ENCODE measurements at regions not wholly inside any gene's neighbourhood (a gene's known extent, or its start where the extent isn't known, plus 50 kb on each side); places are given as distances from the start of the nearest gene placed in this dataset.
"Not testable (repeated sequence)": the region's sequence is repeated elsewhere in the genome, so short reads cannot be mapped to it uniquely, and the experiment has no call there.

DNA sequence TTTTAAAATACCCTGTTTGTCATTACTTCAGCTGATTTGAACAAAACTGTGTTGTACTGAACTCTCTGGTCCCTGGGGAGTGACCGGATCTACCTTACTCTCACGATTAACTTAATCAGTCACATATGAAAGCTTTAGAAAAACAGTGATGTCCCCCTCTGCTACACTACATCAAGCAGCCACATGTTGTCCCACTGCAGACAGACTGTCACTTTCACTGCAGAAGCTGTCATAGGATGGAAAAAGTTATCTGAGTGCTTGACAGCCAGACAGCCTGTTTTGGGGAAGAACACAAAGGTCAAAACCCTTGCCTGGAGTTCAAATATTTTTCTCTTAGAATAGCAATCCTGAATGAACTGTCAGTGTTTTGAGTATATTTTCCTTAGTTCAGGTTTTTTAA lies 546.4 kb downstream of the DTWD2 start:
- no peak overlapping the region for H3K4me3 ChIP-seq (ENCODE audit: low read depth, low read length)
- no peak for DNase-seq (ENCODE audit: low read depth)

DNA sequence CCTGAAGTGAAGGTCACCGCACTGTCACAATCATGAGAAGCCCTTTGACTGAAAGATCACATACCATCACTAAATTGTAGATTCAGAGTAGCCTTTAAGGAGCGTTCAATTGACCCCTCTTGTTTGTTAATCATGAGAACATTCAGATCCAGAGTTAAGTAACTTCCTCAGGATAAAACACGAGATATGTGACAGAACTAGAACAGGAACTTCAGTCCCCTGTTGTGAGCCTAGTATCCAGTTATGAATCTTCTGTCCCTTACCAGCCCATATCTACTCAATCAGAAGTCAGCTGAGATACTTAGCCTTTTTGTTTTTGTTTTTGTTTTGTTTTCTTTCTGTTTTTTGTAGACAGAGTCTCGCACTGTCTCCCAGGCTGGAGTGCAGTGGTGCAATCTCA lies 547.3 kb downstream of the DTWD2 start:
- DNase-seq (ENCODE audit: low read depth) = no peak

DNA sequence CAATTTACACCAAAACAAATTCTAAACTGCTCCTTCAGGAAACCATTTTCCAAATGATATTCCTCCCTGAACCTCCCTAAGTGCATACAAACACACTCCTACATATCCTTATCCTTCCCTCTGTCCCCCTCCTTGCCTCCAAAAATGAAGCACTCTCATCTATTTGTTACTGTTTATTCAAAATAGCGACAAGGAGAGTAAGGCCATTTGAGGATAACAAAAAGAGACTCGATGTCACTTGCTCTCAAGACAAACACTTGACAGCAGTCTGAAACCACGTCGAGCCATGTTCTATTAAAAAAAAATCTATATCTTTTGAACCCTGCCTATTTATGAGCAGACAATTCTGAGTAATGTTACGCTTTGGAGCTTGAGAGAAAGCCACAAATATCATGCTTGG lies 547.9 kb downstream of the DTWD2 start:
- DNase-seq (ENCODE audit: low read depth) = no peak
- H3K4me3 ChIP-seq (ENCODE audit: low read depth, low read length) = no peak overlapping the region

More for the DNA sequence above, 547.3 kb downstream of the DTWD2 start:
- H3K4me3 ChIP-seq (ENCODE audit: low read depth, low read length) = no peak overlapping the region

DNA sequence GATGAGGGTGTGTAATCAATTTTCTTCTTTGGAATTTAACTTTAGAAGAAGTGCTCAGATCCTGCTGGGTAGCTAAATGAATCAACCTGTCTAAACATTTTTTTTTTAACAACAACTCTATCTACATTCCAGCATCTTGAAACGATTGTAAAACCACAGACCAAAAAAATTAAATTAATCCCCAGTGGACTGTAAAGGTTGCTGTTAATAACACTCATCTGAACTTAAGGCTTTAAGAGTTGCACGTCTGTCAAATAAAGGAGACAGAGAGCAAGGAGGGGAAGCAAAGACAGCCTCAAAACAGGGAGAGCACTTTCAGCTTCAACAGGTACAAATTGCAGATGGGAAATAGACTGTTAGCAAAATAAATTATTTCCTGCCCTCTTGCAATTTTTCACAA lies 548.5 kb downstream of the DTWD2 start:
- no peak for DNase-seq (ENCODE audit: low read depth)
- no peak overlapping the region for H3K4me3 ChIP-seq (ENCODE audit: low read depth, low read length)

DNA sequence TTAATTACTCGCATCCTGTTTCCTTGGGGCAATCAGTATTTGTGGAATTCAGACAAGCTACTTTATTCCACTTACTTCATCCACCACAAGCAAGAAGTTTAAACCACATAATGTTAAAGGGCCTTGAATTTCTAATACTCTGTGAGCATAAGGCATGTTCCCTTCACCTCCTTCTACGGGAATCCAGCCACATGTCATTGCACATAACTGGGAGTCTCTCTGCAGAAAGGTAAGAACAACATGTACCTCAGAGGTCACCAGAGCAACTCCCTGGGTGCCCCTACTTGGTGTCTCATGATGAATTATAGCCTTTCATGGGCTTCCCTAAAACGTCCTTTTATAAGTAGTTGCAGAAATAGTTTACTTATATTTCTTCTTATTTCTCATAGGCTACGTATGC lies 553.2 kb downstream of the DTWD2 start:
- no peak overlapping the region for H3K4me3 ChIP-seq (ENCODE audit: low read depth, low read length)
- no peak for DNase-seq (ENCODE audit: low read depth)

DNA sequence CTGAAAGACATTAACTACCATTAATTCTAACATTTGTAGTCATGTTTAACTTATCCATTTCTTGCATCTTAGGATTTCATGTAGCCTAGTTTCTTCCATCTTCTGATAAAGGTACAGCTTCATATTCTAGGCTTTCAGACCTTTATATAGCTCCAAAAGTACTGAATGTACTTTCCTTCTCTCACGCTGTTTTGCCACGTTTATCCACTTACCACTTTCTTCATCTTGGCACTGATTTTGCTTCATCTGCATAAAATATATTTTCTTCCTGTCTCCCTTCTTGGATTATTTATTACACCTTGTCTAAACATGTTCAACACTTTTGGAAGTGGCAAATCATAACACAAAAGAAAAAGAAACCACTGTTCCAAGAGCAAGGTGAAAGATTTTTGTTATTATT lies 553.8 kb downstream of the DTWD2 start:
- no peak overlapping the region for H3K4me3 ChIP-seq (ENCODE audit: low read depth, low read length)
- no peak for DNase-seq (ENCODE audit: low read depth)

DNA sequence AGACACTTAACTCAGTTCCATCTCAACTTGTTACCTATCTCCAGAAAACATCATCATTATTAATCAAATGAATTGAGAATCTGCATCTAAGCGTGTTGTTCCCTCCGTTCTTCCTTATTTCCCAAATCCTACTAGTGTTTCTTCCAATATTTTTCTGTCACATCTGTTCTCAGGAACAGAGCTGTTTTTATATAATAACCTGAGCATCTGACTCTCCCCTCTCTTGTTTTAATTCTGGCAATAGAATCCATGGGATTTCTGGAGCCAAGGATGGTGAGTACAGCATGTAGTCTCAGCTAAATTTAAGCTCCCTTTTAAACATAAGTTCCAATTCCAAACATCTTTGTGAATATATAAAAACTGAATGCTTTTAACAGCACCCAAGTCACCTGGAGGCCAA lies 558.3 kb downstream of the DTWD2 start:
- DNase-seq (ENCODE audit: low read depth) = no peak
- no peak overlapping the region for H3K4me3 ChIP-seq (ENCODE audit: low read depth, low read length)

DNA sequence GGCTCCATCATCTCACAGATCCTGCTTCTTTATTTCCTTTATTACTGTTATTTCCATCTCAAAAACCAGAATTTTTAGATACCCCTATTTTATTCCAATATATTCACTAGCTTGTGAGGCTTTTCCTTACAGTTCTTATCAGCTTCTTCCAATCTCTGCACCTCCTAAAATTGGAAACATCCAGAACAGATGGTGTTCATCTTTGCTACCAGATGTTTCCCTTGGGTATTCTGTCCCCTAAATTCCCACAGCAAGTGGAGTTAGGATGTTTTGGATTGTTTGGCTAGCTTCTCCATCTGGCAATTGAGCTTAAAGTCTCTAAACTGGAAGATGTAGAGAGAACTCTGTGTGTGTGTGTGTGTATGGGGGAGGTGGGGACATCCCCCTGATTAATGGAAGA lies 580.4 kb downstream of the DTWD2 start:
- DNase-seq (ENCODE audit: low read depth) = no peak
- H3K4me3 ChIP-seq (ENCODE audit: low read depth, low read length) = no peak overlapping the region

DNA sequence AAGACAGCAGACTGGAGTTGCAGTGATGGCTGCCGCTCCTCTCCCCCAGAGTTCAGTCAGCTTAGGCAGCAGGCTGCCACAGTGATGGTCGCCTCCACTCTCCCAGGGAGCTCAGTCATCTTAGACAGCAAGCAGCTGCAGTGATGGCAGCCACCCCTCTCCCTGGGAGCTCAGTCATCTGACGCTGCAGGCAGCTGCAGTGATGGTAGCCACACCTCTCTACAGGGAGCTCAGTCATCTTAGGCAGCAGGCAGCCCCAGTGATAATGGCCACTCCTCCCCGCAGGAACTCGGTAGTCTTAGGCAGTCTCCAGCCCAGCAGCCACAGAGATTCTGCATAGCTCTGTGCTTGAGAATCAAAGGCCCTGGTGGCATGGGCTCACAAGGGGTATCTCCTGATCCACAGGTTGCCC lies 582.7 kb downstream of the DTWD2 start:
- no peak overlapping the region for H3K4me3 ChIP-seq (ENCODE audit: low read depth, low read length)
- DNase-seq (ENCODE audit: low read depth) = peak; percentile 3

DNA sequence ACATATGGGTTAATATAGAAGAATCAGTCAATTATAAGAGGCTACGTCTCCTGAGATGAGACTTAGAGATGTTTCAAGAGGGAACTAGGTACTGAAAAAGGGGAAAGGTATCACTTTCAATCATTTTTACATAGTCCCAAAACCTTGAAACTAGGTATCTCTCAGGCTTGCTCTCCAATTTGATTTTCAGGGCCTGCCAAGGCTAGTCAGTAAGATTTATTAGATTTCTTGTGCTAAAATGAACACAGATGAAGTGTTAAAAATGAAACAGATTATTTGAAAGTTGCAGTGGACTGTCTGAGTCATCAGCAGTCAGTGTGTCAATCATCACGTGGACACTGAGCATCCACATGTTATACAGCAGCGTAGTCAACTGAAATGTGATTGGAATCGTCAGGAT lies 591.1 kb downstream of the DTWD2 start:
- H3K4me3 ChIP-seq (ENCODE audit: low read depth, low read length) = no peak overlapping the region
- DNase-seq (ENCODE audit: low read depth) = no peak

DNA sequence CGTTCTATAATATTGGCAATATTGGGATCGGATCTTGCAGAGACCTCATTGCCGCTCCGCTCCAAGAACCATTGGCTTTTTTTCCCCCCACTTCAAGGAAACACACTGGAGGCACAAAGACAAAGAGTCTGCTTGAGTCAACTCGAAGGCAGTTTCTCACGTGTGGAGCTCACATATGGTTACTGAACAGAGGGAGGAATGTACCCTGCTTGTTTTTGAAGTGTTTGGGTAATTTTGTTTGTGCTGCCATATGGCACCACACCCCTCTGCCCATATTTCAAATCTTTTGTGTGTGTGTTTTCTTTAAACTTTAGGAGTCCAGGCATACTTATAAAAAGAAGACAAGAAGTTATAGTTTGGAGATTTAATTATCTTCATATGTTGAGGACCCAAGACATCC lies 595.9 kb downstream of the DTWD2 start:
- no peak for DNase-seq (ENCODE audit: low read depth)
- H3K4me3 ChIP-seq (ENCODE audit: low read depth, low read length) = no peak overlapping the region

DNA sequence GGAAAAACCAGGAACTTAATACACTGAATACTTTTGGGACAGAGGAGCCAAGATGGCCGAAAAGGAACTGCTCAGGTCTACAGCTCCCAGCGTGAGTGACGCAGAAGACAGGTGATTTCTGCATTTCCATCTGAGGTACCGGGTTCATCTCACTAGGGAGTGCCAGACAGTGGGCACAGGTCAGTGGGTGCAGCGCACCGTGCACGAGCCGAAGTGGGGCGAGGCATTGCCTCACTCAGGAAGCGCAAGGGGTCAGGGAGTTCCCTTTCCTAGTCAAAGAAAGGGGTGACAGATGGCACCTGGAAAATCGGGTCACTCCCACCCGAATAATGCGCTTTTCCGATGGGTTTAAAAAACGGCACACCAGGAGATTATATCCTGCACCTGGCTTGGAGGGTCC lies 605.4 kb downstream of the DTWD2 start:
- not testable (repeated sequence) for DNase-seq (ENCODE audit: low read depth); H3K4me3 ChIP-seq (ENCODE audit: low read depth, low read length)

DNA sequence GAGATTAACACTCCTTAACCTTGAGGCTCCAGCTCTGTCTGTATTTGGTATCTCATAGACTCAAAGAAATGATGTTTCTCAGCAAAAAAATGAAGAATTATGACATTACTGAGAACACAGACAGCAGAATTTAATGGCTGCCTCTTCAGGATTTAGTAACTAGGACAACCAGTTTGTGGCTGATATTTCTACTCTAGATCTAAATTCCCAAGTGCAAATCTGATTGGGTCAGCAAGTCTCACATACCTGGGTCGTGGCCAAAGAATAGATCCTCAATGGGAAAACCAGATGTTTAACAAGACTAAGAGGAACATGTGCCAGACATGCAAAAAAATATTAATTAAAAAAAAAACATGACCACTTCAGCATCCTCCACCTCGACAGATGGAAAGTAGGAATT lies 608.9 kb downstream of the DTWD2 start:
- no peak for DNase-seq (ENCODE audit: low read depth)
- H3K4me3 ChIP-seq (ENCODE audit: low read depth, low read length) = no peak overlapping the region

DNA sequence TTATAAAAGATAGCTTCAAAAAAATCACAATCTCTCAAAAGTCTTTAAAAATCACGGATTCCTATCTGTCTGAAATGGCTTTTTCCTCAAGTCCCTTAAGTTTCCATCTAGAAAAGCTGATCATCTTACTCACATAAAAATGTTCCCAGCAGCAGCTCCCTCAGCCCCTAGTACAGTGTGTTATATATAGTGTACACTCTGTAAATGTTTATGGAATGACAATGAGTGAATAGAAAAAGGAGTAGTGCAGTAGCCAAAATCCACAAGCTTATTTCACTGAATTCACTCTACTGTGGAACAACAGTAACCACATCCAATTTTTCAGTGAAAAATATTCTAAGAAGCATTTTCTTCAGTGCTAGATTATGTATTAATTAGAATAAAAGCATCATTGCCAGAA lies 609.4 kb downstream of the DTWD2 start:
- H3K4me3 ChIP-seq (ENCODE audit: low read depth, low read length) = no peak overlapping the region
- DNase-seq (ENCODE audit: low read depth) = no peak

DNA sequence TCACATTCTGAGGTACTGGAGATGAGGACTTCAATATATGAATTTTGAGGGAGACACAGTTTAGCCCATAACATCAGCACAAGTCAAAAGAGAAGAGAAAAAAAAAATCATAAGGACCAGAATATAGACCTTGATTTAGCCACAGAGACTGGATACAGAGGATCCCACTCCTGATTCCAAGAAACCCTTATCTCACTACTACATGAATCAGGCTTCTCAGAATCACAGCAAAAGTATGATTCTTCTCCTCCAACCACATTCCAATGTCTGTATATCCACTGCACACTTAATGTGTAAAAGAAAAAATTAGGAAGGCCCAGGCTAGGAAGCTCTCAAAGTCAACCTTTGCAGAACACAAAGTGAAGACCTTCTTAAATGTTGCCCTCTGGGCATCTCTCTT lies 610.9 kb downstream of the DTWD2 start:
- no peak overlapping the region for H3K4me3 ChIP-seq (ENCODE audit: low read depth, low read length)

DNA sequence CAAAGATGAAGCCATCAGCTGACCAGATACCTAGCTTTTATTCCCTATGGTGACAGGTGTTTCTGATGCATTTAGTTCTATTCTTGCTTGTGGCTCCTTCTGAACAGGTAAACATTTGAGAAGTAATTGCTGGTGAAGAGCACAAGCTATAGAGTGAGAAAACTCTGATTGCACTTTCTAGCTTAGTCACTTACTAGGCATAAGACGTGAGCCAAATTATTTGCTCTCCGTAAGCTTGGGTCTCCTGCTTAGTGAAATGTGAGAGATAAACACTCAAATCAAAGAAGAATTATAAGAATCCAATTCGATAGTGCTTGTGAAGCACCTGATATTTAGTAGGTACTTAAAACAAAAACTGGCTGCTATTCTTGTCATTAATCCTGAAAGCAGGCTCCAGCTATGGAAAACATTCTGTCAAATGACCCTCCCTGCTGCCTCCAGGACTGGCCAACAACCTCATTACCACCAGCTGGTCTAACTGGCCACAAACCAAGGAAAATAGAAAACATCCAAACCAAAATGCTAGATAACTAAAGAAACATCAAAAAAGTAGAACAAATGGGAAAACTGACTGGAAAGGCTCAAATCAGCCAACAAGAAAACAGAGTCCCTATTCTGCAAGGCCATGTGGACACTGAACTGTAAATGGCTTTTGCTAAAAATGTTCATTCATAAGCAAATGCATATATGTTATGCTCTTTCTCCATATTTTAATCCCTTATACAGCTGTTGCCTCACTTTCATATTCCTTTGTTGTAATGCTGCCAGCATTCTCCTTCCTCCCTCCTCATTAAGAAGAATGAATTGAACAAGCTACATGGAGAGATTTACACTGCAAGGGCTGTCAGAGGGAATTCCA lies 616.1 kb downstream of the DTWD2 start:
- no peak overlapping the region for H3K4me3 ChIP-seq (ENCODE audit: low read depth, low read length)
- no peak for DNase-seq (ENCODE audit: low read depth)

More for the DNA sequence above, 610.9 kb downstream of the DTWD2 start:
- no peak for DNase-seq (ENCODE audit: low read depth)

DNA sequence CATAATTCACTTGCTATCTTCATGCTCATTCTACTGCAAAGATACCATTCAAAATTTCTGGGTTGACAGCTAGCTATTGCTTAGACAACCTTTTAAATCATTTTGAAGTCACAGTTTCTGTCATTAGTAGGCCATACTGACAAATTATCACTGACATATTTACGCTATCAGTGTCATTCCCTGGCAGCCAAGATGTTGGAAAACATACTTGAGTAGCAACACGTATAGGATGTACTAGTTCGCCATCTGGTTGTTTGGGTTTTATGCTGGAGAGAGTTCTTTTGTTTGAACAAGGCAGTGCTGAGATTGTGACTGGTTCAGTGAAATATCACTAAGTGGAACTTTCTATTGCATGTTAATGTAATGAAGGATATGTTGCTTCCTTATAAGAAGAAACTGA lies 621.9 kb downstream of the DTWD2 start:
- H3K4me3 ChIP-seq (ENCODE audit: low read depth, low read length) = no peak overlapping the region
- no peak for DNase-seq (ENCODE audit: low read depth)

DNA sequence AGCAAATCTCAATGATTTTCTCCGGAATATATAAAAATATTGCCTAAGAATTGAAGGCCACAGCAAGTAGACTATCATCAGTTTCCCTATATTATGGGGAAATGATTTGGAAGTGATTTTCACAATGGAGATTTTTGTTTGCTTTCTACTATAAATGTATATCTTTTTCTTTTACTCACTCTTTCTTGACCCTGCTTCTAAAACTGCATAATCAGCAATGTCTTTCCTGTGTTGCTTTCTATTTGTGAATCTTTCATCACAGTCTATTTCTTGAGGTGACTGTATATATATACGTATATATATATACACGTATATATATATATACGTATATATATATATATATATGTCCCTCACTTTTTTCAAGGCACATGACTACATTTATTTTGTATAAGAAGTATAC lies 622.6 kb downstream of the DTWD2 start:
- DNase-seq (ENCODE audit: low read depth) = no peak
- H3K4me3 ChIP-seq (ENCODE audit: low read depth, low read length) = no peak overlapping the region

DNA sequence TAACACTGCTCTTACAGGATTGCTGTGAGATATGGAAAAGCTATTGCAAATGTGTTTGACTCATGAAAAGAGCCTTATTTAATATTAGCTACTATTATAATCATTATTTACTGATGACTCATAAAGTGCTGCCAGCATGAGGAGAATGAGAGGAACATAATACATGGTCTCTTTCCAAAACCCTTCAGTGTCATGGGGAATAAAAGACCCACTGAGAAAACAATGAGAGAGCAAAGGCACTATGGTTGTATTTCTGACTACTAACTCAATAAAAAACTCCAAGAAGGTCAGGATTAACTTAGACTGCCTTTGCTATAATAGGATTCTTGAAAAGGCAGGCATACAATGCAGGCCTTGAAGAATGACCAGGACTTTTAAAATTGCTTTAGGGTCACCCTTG lies 633.5 kb downstream of the DTWD2 start:
- no peak overlapping the region for H3K4me3 ChIP-seq (ENCODE audit: low read depth, low read length)
- DNase-seq (ENCODE audit: low read depth) = no peak

DNA sequence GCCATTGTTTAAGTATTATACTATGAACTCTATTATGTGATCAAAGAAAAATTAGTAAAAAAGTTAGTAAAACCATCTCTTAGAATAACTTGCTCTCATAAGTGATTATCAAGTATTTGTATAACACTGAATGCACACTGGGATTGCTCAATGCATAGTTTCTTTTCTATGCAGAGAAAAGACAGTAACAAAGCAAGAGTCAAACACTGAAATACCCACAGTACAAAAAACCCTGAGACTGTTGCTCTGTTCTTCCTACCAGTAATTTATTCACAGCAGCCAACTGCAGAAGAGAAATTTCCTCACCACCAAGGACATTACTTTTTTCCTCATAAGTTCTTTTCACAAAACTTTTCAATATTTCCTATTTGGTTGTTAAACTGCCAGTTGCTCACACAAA lies 634.4 kb downstream of the DTWD2 start:
- no peak for DNase-seq (ENCODE audit: low read depth)
- H3K4me3 ChIP-seq (ENCODE audit: low read depth, low read length) = no peak overlapping the region

DNA sequence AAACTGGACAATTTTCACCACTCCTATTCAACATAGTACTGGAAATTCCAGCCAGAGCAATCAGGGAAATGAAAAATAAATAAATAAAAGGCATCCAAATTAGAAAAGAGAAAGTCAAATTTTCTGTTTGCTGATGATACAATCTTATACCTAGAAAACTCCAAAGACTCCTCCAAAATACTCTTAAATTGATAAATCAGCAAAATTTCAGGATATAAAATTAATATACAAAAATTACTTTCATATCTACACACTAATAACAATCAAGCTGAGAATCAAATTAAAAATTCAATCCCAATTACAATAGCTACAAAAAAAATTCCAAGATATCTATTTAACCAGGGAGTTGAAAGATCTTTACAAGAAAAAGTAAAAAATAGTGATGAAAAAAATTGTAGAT lies 651.9 kb downstream of the DTWD2 start:
- DNase-seq (ENCODE audit: low read depth) = no peak
- H3K4me3 ChIP-seq (ENCODE audit: low read depth, low read length) = no peak overlapping the region

DNA sequence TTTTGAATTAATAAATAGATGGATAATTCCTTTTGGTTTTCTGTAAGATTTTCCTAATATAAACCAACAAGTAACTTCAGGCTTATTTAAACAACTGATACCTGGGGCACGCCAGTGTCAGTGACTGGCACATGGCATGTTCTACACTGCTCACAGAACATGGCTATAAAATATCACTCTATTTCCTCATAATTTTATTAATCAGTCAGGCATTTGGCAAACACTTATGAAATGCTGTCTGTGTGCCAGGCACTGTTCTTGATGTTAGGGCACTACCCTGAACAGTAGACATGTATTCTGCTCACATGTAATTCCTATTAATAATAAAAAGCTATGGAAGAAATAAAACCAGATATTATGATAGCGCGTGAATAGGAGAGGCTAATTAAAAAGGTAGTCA lies 661.0 kb downstream of the DTWD2 start:
- no peak for DNase-seq (ENCODE audit: low read depth)
- H3K4me3 ChIP-seq (ENCODE audit: low read depth, low read length) = no peak overlapping the region
